HG02884 (cell line): ENCODE measurements at regions not wholly inside any gene's neighbourhood (a gene's known extent, or its start where the extent isn't known, plus 50 kb on each side); places are given as distances from the start of the nearest gene placed in this dataset.

Source experiments
- ATAC-seq: cut with Tn5 transposase; IDR thresholded peaks from one replicate; pipeline ENCODE4 v1.9.1; 2021; ENCODE audit warnings: mild to moderate bottlenecking, moderate library complexity; ENCODE audit not compliant: unreplicated experiment

- no peak for ATAC-seq
Observed at GRCh38 chr11:32316232-32316631, 119.1 kb downstream of the WT1 start.

- ATAC-seq, result no peak
Observed at GRCh38 chr11:32316858-32317642, 118.3 kb downstream of the WT1 start.

GRCh38 chr11:32317643-32318042, 117.7 kb downstream of the WT1 start:
- no peak for ATAC-seq

- no peak for ATAC-seq
Observed at GRCh38 chr11:32318071-32319055, 117.0 kb downstream of the WT1 start.

GRCh38 chr11:32323814-32324130, 111.6 kb downstream of the WT1 start:
- no peak for ATAC-seq

GRCh38 chr11:32325187-32325586, 110.2 kb downstream of the WT1 start:
- no peak for ATAC-seq

GRCh38 chr11:32325725-32326124, 109.6 kb downstream of the WT1 start:
- ATAC-seq, result no peak

GRCh38 chr11:32326522-32326921, 108.8 kb downstream of the WT1 start:
- no peak for ATAC-seq

GRCh38 chr11:32328392-32328791, 106.9 kb downstream of the WT1 start:
- no peak for ATAC-seq

- ATAC-seq, result no peak
Observed at GRCh38 chr11:32331098-32331497, 104.2 kb downstream of the WT1 start.

- no peak for ATAC-seq
Observed at GRCh38 chr11:32331792-32332191, 103.5 kb downstream of the WT1 start.

- no peak for ATAC-seq
Observed at GRCh38 chr11:32332990-32333319, 102.4 kb downstream of the WT1 start.

- ATAC-seq, result no peak
Observed at GRCh38 chr11:32333320-32333991, 101.9 kb downstream of the WT1 start.

- ATAC-seq, result no peak
Observed at GRCh38 chr11:32334822-32335221, 100.5 kb downstream of the WT1 start.
